Neural cell (in vitro differentiated cells): ENCODE measurements at regions not wholly inside any gene's neighbourhood (a gene's known extent, or its start where the extent isn't known, plus 50 kb on each side); places are given as distances from the start of the nearest gene placed in this dataset.

ENCODE experiments used
- H2AFZ ChIP-seq: fragments of 200-600, 300-800 bp; sonication (generic), shearing (Covaris generic); 2 replicates; pipeline ENCODE4 v1.6.0; 2014; ENCODE audit warnings: low read depth, mild to moderate bottlenecking, antibody characterized with exemption, low read length, moderate library complexity
- H3F3A ChIP-seq: fragments of 200-600 bp; shearing (Covaris generic); 2 replicates; pipeline ENCODE4 v1.6.1; 2016; ENCODE audit warnings: mild to moderate bottlenecking, moderate library complexity, mixed read lengths, antibody characterized with exemption, low read length; ENCODE audit not compliant: insufficient read depth, poor library complexity, severe bottlenecking
- H3K27ac ChIP-seq: fragments of 200-600, 300-800 bp; sonication (generic), shearing (Covaris generic); 2 replicates; pipeline ENCODE4 v1.5.1; 2014; ENCODE audit warnings: mild to moderate bottlenecking, low read length, moderate library complexity
- H3K27me3 ChIP-seq: fragments of 300-800, 200-600 bp; sonication (generic), shearing (Covaris generic); 2 replicates; pipeline ENCODE4 v1.6.0; 2014; ENCODE audit warnings: mild to moderate bottlenecking, low read depth, low read length, moderate library complexity; ENCODE audit not compliant: insufficient read depth
- H3K36me3 ChIP-seq: fragments of 300-800, 200-600 bp; sonication (generic), shearing (Covaris generic); 2 replicates; pipeline ENCODE4 v1.5.1; 2014; ENCODE audit warnings: mild to moderate bottlenecking, antibody characterized with exemption, low read length, moderate library complexity; ENCODE audit not compliant: insufficient read depth
- H3K4me2 ChIP-seq: fragments of 300-800, 200-600 bp; sonication (generic), shearing (Covaris generic); 2 replicates; pipeline ENCODE4 v1.6.0; 2014; ENCODE audit warnings: mild to moderate bottlenecking, low read length
- H3K4me3 ChIP-seq: fragments of 300-800, 200-600 bp; sonication (generic), shearing (Covaris generic); 2 replicates; pipeline ENCODE4 v1.5.1; 2014; ENCODE audit warnings: mild to moderate bottlenecking, low read length, moderate library complexity
- H3K79me2 ChIP-seq: fragments of 200-600 bp; shearing (Covaris generic); replicated peaks from 2 replicates; pipeline ENCODE4 v1.6.0; 2014; ENCODE audit warnings: mild to moderate bottlenecking, low read length, moderate library complexity; ENCODE audit not compliant: insufficient read depth
- H3K9ac ChIP-seq: fragments of 300-800, 200-600 bp; sonication (generic), shearing (Covaris generic); 2 replicates; pipeline ENCODE4 v1.6.1; 2016; ENCODE audit warnings: mild to moderate bottlenecking, low read length, mixed read lengths
- H3K9me2 ChIP-seq: fragments of 200-600 bp; shearing (Covaris generic); 2 replicates; pipeline ENCODE4 v1.6.1; 2016; ENCODE audit warnings: mild to moderate bottlenecking, low read length, mixed read lengths; ENCODE audit not compliant: insufficient read depth
- H3K9me3 ChIP-seq: fragments of 200-600, 300-800 bp; sonication (generic), shearing (Covaris generic); 2 replicates; pipeline ENCODE4 v1.6.1; 2016; ENCODE audit warnings: mild to moderate bottlenecking, mixed run types, low read length, moderate library complexity, mixed read lengths
- H4K20me1 ChIP-seq: fragments of 200-600 bp; shearing (Covaris generic); 2 replicates; pipeline ENCODE4 v1.6.1; 2016; ENCODE audit warnings: mild to moderate bottlenecking, mixed run types; ENCODE audit not compliant: insufficient read depth
- EP300 ChIP-seq: fragments of 450-650 bp; conservative IDR thresholded peaks from 2 replicates; pipeline ENCODE4 v1.6.1; 2014; ENCODE audit warnings: antibody characterized with exemption, mild to moderate bottlenecking, moderate library complexity; ENCODE audit not compliant: poor library complexity, severe bottlenecking
- EZH2 ChIP-seq: fragments of 200-600, 300-800 bp; shearing (Covaris generic), sonication (generic); IDR thresholded peaks from 2 replicates; pipeline ENCODE4 v1.6.1; 2014; ENCODE audit warnings: antibody characterized with exemption, low read length, borderline replicate concordance, mild to moderate bottlenecking; ENCODE audit not compliant: insufficient read depth, poor library complexity, severe bottlenecking
- MXI1 ChIP-seq: fragments of 450-650 bp; conservative IDR thresholded peaks from 2 replicates; pipeline ENCODE4 v1.6.1; 2014; ENCODE audit warnings: antibody characterized with exemption, mild to moderate bottlenecking; ENCODE audit not compliant: poor library complexity, severe bottlenecking
- POLR2AphosphoS5 ChIP-seq: IDR thresholded peaks from 2 replicates; pipeline ENCODE4 v1.6.1; 2012
- RAD21 ChIP-seq: fragments of 450-650 bp; conservative IDR thresholded peaks from 2 replicates; pipeline ENCODE4 v1.6.1; 2014; ENCODE audit warnings: antibody characterized with exemption, mild to moderate bottlenecking, moderate library complexity
- SMC3 ChIP-seq: fragments of 450-650 bp; conservative IDR thresholded peaks from 2 replicates; pipeline ENCODE4 v1.6.1; 2014; ENCODE audit warnings: antibody characterized with exemption, mild to moderate bottlenecking, moderate library complexity; ENCODE audit not compliant: poor library complexity
- TAF1 ChIP-seq: IDR thresholded peaks from 2 replicates; pipeline ENCODE4 v1.6.1; 2012; ENCODE audit warnings: low read depth
- TF ChIP-seq, protein P1 (sequence below): IDR thresholded peaks from 2 replicates; pipeline ENCODE4 v1.6.1; 2012; ENCODE audit warnings: borderline replicate concordance
- TF ChIP-seq, protein P2 (sequence below): fragments of 450-650 bp; IDR thresholded peaks from 2 replicates; pipeline ENCODE4 v1.5.1; 2014; ENCODE audit warnings: antibody characterized with exemption, mild to moderate bottlenecking, moderate library complexity; ENCODE audit not compliant: poor library complexity, severe bottlenecking

GRCh38 chr10:44243851-44244510 lies 140.9 kb downstream of the CXCL12 start:
- H3K27me3 ChIP-seq: no peaks in the 10 kb centered on the region
- no peak overlapping the region for H2AFZ ChIP-seq

GRCh38 chr10:44242826-44243225 lies 142.1 kb downstream of the CXCL12 start:
- Histone ChIP-seq H3K9ac (no peak overlapping the region), H3K36me3 (no peaks in the 10 kb centered on the region)
- TF ChIP-seq MXI1: no peak
- TF ChIP-seq EP300: no peak
- no peak for TF ChIP-seq SMC3
- TF ChIP-seq, protein P1, sequence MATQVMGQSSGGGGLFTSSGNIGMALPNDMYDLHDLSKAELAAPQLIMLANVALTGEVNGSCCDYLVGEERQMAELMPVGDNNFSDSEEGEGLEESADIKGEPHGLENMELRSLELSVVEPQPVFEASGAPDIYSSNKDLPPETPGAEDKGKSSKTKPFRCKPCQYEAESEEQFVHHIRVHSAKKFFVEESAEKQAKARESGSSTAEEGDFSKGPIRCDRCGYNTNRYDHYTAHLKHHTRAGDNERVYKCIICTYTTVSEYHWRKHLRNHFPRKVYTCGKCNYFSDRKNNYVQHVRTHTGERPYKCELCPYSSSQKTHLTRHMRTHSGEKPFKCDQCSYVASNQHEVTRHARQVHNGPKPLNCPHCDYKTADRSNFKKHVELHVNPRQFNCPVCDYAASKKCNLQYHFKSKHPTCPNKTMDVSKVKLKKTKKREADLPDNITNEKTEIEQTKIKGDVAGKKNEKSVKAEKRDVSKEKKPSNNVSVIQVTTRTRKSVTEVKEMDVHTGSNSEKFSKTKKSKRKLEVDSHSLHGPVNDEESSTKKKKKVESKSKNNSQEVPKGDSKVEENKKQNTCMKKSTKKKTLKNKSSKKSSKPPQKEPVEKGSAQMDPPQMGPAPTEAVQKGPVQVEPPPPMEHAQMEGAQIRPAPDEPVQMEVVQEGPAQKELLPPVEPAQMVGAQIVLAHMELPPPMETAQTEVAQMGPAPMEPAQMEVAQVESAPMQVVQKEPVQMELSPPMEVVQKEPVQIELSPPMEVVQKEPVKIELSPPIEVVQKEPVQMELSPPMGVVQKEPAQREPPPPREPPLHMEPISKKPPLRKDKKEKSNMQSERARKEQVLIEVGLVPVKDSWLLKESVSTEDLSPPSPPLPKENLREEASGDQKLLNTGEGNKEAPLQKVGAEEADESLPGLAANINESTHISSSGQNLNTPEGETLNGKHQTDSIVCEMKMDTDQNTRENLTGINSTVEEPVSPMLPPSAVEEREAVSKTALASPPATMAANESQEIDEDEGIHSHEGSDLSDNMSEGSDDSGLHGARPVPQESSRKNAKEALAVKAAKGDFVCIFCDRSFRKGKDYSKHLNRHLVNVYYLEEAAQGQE: no peak
- TF ChIP-seq, protein P2, sequence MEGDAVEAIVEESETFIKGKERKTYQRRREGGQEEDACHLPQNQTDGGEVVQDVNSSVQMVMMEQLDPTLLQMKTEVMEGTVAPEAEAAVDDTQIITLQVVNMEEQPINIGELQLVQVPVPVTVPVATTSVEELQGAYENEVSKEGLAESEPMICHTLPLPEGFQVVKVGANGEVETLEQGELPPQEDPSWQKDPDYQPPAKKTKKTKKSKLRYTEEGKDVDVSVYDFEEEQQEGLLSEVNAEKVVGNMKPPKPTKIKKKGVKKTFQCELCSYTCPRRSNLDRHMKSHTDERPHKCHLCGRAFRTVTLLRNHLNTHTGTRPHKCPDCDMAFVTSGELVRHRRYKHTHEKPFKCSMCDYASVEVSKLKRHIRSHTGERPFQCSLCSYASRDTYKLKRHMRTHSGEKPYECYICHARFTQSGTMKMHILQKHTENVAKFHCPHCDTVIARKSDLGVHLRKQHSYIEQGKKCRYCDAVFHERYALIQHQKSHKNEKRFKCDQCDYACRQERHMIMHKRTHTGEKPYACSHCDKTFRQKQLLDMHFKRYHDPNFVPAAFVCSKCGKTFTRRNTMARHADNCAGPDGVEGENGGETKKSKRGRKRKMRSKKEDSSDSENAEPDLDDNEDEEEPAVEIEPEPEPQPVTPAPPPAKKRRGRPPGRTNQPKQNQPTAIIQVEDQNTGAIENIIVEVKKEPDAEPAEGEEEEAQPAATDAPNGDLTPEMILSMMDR: no peak
- no peak for TF ChIP-seq EZH2
- no peak for TF ChIP-seq TAF1
- no peak for TF ChIP-seq POLR2AphosphoS5
- no peak for TF ChIP-seq RAD21

More at GRCh38 chr10:44243851-44244510, 140.9 kb downstream of the CXCL12 start:
- Histone ChIP-seq H3K4me2 (no peak overlapping the region), H3K79me2 (no peaks in the 10 kb centered on the region), H3K9ac (no peak overlapping the region), H3K4me3 (no peak overlapping the region), H3K9me3 (no peaks in the 10 kb centered on the region), H3F3A (no peaks in the 10 kb centered on the region), H4K20me1 (no peaks in the 10 kb centered on the region), H3K27ac (no peak overlapping the region), H3K36me3 (no peaks in the 10 kb centered on the region), H3K9me2 (no peaks in the 10 kb centered on the region)
- TF ChIP-seq, protein P2: no peak
- TF ChIP-seq POLR2AphosphoS5: no peak
- TF ChIP-seq RAD21: no peak
- TF ChIP-seq, protein P1: no peak
- no peak for TF ChIP-seq TAF1
- no peak for TF ChIP-seq SMC3
- no peak for TF ChIP-seq EP300
- no peak for TF ChIP-seq MXI1
- TF ChIP-seq EZH2: no peak

More at GRCh38 chr10:44242826-44243225, 142.1 kb downstream of the CXCL12 start:
- no peaks in the 10 kb centered on the region for H3K27me3 ChIP-seq
- no peaks in the 10 kb centered on the region for H3F3A ChIP-seq
- H3K27ac ChIP-seq: no peak overlapping the region
- H3K4me3 ChIP-seq: no peak overlapping the region
- no peaks in the 10 kb centered on the region for H3K9me2 ChIP-seq
- H2AFZ ChIP-seq: no peak overlapping the region
- H3K79me2 ChIP-seq: no peaks in the 10 kb centered on the region
- no peaks in the 10 kb centered on the region for H3K9me3 ChIP-seq
- H4K20me1 ChIP-seq: no peaks in the 10 kb centered on the region
- H3K4me2 ChIP-seq: no peak overlapping the region
